Esophagus muscularis mucosa (tissue), 3 donors: ENCODE measurements at regions not wholly inside any gene's neighbourhood (a gene's known extent, or its start where the extent isn't known, plus 50 kb on each side); places are given as distances from the start of the nearest gene placed in this dataset.

Experiments
- POLR2A ChIP-seq: fragments of 450-650 bp; IDR thresholded peaks from one replicate; pipeline ENCODE4 v1.6.1; 2017; ENCODE audit warnings: antibody characterized with exemption, moderate library complexity, mild to moderate bottlenecking, low read depth
- POLR2AphosphoS5 ChIP-seq, 2 donors: sonication (generic); formaldehyde crosslinking; IDR thresholded peaks; one replicate each; pipeline ENCODE4 v1.6.1; 2017; ENCODE audit warnings: antibody characterized with exemption in 2 of 2
- TF ChIP-seq, protein P1 (sequence below), 3 experiments: fragments of 200-600 bp in 2 of 3; fragments of 450-650 bp in 1 of 3; sonication (generic) in 2 of 3; IDR thresholded peaks; one replicate each; pipeline ENCODE4 v1.5.1; 2017 to 2019; ENCODE audit warnings: antibody characterized with exemption in 3 of 3, mild to moderate bottlenecking in 2 of 3, moderate library complexity in 1 of 3

GRCh38 chr14:48614003-48614402 is 938.6 kb upstream of the MDGA2 start:
- no peak for TF ChIP-seq POLR2A
- TF ChIP-seq, protein P1, sequence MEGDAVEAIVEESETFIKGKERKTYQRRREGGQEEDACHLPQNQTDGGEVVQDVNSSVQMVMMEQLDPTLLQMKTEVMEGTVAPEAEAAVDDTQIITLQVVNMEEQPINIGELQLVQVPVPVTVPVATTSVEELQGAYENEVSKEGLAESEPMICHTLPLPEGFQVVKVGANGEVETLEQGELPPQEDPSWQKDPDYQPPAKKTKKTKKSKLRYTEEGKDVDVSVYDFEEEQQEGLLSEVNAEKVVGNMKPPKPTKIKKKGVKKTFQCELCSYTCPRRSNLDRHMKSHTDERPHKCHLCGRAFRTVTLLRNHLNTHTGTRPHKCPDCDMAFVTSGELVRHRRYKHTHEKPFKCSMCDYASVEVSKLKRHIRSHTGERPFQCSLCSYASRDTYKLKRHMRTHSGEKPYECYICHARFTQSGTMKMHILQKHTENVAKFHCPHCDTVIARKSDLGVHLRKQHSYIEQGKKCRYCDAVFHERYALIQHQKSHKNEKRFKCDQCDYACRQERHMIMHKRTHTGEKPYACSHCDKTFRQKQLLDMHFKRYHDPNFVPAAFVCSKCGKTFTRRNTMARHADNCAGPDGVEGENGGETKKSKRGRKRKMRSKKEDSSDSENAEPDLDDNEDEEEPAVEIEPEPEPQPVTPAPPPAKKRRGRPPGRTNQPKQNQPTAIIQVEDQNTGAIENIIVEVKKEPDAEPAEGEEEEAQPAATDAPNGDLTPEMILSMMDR (IDR thresholded peaks at IDR 0.05): no peak
- no peak for TF ChIP-seq POLR2AphosphoS5 (IDR thresholded peaks at IDR 0.05)
